NCI-H2029 treated with DMSO at 0.1 percent for 48 hours (cell line): ENCODE measurements at regions not wholly inside any gene's neighbourhood (a gene's known extent, or its start where the extent isn't known, plus 50 kb on each side); places are given as distances from the start of the nearest gene placed in this dataset.

ENCODE experiments used
- DNase-seq: peaks from one replicate; lab custom pipeline; 2025; lab: John Stamatoyannopoulos, UW

- DNase-seq, result no peak
These were observed 1007.2 kb downstream of the TBC1D22A start for GRCh38 chr22:47769652-47770051.

DNA sequence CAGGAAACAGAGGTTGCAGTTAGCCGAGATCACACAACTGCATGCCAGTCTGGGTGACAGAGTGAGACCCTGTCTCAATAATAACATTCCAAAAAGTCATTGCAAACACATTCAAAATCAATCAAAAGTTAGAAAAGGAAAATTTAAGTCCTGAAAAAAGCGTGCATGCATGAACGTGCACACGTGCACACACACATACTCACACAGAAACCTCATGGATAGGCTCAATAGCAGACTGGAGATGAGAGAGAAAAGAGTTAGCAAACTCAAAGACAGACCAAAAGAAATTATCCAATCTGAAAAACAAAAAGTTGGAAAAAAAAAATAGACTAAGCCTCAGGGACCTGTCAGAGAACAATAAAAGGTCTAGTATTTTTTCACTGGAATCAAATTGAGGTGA lies 1005.6 kb downstream of the TBC1D22A start:
- no peak for DNase-seq

DNA sequence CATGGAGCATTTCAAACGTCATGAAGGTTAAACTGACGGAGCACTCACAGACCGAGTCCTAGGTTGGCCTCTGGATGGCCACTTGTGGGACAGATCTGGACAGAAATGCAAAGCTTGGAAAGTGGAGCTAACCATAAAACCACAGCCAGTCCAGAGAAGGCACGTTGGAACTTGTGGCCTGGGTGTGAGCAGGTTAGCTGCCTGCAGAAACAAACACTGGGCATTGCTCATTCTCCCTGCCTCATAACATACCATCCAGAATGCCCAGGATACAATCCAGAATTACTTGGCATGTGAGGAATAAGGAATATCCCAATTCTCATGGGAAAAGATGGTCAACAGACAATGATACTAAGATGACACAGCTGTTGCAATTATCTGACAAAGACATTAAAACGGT lies 1005.0 kb downstream of the TBC1D22A start:
- no peak for DNase-seq

DNA sequence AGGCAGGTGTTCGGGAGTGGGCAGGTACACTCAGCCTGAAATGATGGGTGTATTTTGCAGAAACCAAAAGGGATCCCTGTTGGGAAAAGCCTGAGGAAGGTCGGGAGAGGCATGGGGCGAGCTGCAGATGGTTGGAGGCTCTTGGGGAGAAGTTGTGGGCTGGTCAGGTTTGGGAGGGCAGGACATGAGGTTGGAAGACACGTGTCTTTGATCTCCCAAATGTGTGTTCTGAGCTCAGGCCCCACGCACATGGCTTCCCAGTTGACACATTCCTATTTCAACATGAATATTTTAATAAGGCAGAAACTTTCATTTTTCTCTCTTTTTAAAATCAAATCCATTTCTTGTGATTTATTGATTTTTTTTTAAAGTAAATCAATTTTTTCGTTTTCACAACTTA lies 1003.3 kb downstream of the TBC1D22A start:
- no peak for DNase-seq

DNA sequence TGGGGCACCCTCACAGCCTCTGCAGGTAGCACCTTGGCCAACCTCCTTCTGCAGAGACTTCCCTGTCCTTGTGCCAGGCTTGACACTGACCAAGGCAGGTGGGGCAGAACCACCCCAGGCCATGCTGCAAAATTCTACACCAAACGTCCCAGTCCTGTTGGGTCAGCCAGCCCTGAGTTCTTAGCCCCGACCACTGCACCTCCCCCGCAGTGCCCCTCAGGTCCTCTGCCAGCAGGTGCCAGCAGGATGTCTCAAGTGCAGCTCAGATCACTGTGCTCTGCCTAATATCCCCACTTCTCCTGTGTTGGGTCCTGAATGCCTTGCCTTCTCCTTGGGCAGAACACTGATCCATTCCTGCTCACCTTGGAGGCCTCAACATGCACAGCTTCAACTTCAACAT lies 999.7 kb downstream of the TBC1D22A start:
- no peak for DNase-seq

DNA sequence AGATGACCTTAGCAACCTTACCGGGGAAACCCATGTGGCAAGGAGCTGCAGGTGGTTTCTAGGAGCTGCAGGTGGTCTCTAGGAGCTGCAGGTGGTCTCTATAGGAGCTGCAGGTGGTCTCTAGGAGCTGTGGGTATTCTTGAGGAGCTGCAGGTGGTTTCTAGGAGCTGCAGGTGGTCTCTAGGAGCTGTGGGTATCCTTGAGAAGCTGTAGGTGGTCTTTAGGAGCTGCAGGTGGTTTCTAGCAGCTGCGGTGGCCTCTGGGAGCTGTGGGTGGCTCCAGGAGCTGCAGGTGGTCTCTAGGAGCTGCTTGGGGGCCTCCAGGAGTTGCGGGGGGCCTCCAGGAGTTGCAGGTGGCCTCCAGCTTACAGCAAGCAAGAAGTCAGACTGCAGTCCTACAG lies 997.5 kb downstream of the TBC1D22A start:
- DNase-seq, result no peak

DNA sequence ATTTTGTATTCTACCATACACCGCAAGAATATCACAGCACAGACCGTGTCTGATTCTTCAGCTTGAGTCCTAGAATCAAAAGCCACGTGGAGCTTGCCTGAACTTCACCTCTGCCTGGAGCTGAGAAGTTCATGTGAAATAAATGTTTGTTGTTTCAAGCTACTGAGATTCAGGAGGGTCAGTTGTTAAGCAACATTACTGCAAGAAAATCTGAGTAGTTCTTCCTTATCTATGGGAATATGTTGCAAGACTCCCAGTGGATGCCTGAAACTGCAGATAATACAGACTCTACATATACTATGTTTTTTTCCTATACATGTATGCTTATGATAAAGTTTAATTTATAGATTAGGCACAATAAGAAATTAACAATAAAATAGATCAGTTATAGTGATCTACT lies 995.3 kb downstream of the TBC1D22A start:
- DNase-seq, result no peak

- DNase-seq, result no peak
These were observed 987.6 kb downstream of the TBC1D22A start for GRCh38 chr22:47750086-47750485.

DNA sequence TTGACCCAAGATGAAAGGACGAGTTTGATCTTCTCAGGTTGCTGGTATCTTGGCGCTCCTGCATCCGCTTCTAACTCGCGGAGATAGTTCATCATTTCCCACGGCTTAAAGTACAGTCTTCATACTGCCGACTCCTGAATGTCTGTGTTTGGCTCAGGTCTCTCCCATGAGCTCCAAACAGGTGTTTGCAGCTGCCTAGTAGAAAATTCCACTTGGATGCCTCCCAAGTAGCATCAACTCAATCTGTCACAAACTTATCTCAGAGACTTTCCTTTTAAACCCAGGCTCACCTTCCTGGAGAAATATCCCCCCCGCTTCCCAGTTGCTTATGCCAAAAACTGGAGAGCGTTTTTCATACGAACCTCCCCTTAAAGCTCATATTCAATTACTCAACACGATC lies 986.5 kb downstream of the TBC1D22A start:
- DNase-seq, result no peak

GRCh38 chr22:47748271-47748670 lies 985.8 kb downstream of the TBC1D22A start:
- no peak for DNase-seq

DNA sequence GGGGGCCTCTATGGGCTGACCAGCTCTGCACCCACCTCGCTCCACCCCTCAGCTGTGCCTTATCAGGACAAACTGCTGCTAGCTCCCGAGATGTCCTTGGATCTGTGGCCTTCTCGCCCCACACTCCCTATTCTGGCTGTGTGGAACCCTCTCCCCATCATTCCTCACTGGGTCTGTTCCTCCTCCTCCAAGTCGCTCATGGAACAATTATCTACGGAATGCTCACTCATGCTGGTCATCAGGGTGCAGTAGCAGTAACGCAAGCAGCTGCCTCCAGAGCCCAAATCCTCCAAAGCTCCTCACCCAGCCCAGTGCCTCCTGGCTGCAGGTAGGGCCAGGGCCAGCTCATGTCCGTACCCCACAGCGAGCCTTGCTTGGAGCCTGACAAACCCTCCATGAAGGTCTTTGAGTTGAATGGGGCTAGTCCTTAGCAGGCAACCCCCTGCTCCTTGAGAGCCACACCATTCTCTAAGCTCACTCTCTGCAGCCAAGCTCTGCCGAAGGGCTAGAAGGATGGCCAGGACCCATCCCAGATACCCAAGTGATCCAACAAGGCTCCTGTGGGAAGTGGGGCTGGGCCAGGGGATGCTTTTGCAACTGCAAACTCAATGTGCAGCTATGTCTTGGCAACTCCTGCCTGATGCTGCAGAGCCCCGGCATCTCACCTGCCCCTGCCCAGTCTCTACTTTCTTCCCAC lies 977.8 kb downstream of the TBC1D22A start:
- no peak for DNase-seq

DNA sequence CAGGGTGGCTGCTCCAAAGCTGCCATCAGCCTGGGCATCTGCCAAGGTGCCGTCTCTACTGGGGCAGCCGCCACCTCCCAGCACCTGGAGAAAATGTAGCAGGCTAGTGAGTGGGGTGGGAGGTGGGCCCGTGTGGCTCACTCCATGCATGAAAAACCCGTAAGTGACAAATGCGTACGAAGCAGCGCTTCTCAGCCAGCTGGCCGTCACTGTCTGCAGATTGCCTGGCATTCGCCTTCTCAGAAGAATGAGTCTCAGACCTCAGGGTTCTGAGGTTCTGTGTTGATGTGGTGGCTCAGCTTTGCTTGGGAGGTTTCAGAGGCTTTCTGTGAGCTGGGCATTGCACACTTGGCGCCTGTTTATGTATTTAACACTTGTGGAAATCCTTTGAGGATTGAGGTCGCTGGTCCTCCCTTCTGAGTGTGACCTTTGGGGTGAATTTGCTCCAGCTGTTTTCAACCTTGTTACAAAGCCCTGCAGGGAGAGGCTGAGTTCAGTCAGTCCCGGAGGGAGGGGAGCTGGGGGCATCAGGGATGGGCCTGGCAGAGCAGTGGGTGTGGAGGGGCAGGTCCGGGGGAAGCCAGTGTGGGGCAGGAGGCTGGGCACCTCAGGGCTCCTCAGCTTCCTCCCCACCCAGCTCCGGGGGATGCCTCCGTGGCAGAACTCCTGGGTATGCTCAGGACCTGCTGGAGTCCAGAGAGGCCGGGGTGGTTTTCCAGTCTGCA lies 977.0 kb downstream of the TBC1D22A start:
- DNase-seq, result no peak

GRCh38 chr22:47738472-47739013 lies 976.1 kb downstream of the TBC1D22A start:
- DNase-seq, result no peak

- DNase-seq, result no peak
These were observed 974.0 kb downstream of the TBC1D22A start for GRCh38 chr22:47736186-47737034.

- DNase-seq, result no peak
These were observed 972.1 kb downstream of the TBC1D22A start for GRCh38 chr22:47734511-47734910.

GRCh38 chr22:47727641-47728040 lies 965.2 kb downstream of the TBC1D22A start:
- DNase-seq, result no peak

DNA sequence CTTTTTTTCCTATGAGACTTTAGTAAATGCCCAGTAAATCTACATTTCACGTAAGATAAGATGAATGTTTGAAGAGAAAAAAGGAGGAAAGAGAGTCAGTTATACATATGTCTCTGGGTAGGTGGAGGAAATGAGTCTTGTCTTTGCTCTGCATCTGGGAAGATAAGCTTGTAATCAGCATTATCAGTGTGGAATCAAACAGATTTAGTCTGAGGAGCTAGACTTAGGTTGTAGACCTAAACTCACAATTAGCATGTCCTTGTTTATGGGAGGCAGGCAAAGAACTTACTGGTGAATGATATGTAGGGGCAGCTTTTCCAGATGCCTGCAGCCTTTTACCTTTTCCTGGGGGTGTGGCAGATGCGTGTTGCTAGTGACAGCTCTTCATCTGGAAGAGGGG lies 962.3 kb downstream of the TBC1D22A start:
- no peak for DNase-seq

DNA sequence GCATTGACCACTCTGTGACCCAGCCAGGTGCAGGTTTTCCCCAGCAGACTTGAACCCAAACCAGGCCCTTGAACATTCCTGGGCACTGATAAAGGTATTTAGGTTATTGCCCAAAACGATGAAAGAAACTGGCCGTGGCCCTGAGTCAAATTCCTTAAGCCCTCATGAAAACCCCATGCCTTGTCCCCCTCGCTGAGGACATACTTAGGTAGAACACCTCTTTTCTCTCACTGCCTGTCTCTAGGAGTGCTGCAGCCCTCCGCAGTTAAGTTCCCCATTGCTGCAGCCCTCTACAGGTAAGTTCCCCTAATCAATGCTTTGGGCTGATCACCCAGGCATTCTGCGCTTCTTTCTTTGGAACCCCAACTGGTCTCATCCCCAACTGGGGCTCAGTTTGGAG lies 961.6 kb downstream of the TBC1D22A start:
- no peak for DNase-seq

DNA sequence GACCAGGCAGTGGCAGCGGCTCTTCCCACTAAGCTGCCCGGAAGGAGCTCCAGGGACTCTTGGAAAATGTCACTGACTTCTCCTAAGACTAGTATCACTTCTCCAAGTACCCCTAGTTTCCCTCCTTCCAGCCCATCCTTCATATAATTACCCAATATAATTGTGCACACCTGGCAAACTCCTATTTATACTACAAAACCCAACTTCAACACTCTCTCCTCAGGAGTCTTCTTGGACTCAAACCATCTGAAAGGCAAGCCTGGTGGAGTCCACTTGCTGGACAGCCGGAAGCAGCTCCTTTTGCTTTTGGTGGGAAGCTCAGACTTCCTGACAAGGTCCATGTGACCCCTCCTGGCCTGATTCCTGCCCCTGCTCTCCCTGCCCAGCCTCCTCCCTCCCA lies 955.9 kb downstream of the TBC1D22A start:
- no peak for DNase-seq

GRCh38 chr22:47716890-47717615 lies 954.6 kb downstream of the TBC1D22A start:
- DNase-seq, result no peak

DNA sequence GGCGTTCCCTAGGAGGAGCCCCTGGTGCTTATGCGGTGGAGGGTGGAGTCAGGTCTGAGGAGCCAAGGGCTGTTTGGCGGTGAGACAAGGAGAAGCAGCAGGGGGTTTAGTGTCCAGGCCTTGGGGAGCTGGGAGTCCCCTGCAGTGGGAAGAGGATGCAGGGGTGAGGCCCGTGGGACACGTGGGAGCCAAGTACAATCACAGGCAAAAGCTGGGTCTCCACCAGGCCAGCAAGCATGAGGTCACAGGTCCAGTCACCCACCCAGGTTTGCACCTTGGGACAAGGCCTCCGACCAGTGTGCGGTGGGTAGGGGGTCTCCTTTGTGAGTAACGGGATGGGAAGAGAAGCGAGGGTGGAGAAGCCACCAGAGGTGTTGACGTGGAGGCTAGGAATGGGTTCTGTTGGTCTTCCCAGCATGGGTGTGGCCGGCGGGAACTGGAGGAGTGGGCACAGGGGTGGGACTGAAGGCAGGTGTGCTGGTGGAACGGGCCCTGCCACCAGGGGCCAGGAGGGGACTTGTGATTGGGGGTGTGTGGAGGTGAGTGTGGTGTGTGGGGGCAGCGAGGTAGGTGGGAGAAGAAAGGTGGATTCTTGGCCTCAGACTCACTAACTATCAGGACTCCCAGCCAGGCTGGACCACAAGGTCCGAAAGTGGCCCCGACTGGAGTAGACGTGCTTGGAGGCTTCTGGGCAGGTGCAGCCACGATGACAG lies 953.6 kb downstream of the TBC1D22A start:
- DNase-seq, result no peak
